CD14-positive monocyte (primary cell): ENCODE measurements at regions not wholly inside any gene's neighbourhood (a gene's known extent, or its start where the extent isn't known, plus 50 kb on each side); places are given as distances from the start of the nearest gene placed in this dataset.

Experiments used
- DNase-seq, 3 donors: peaks; one replicate each; pipeline ENCODE4 v3.0.0-alpha.2; 2011 to 2022
- H2AFZ ChIP-seq: 2 replicates; pipeline ENCODE4 v1.6.0; 2012; ENCODE audit warnings: mild to moderate bottlenecking, low read depth, low read length, inconsistent platforms; ENCODE audit not compliant: insufficient read depth, poor library complexity, severe bottlenecking
- H3K27ac ChIP-seq, 2 donors: 1 replicate in 1 of 2; 2 replicates in 1 of 2; pipeline ENCODE4 v1.5.1; 2012 to 2013; ENCODE audit warnings: low read length in 2 of 2, control low read depth in 1 of 2, inconsistent platforms in 1 of 2, low read depth in 1 of 2, mild to moderate bottlenecking in 1 of 2
- H3K27me3 ChIP-seq, 2 donors: one replicate each; pipeline versions ENCODE4 v1.6.0 to v1.6.1; 2011 to 2013; ENCODE audit warnings: low read length in 2 of 2; ENCODE audit not compliant: control insufficient read depth in 2 of 2, insufficient read depth in 2 of 2
- H3K36me3 ChIP-seq, 2 donors: replicated peaks in 1 of 2; 1 replicate in 1 of 2; 2 replicates in 1 of 2; pipeline versions ENCODE4 v1.5.1 to v1.6.1; 2012 to 2013; ENCODE audit warnings: low read length in 2 of 2, control low read depth in 1 of 2, inconsistent platforms in 1 of 2, mild to moderate bottlenecking in 1 of 2; ENCODE audit not compliant: insufficient read depth in 2 of 2, control insufficient read depth in 1 of 2
- H3K4me1 ChIP-seq, 2 donors: 1 replicate in 1 of 2; 2 replicates in 1 of 2; pipeline versions ENCODE4 v1.5.1 to v1.6.1; 2012 to 2013; ENCODE audit warnings: low read length in 2 of 2, control low read depth in 1 of 2, inconsistent platforms in 1 of 2, mild to moderate bottlenecking in 1 of 2, moderate library complexity in 1 of 2; ENCODE audit not compliant: insufficient read depth in 2 of 2, control insufficient read depth in 1 of 2
- H3K4me2 ChIP-seq: replicated peaks from 2 replicates; pipeline ENCODE3; 2012; ENCODE audit warnings: low read length, moderate library complexity, mild to moderate bottlenecking; ENCODE audit not compliant: poor library complexity, severe bottlenecking; ENCODE audit errors: extremely low read depth
- H3K4me3 ChIP-seq, 3 experiments: fragments of 200-600 bp in 1 of 3; sonication (generic) in 1 of 3; replicated peaks in 1 of 3; 1 replicate in 2 of 3; 2 replicates in 1 of 3; pipeline ENCODE4 v1.5.1; 2011 to 2013; ENCODE audit warnings: low read length in 3 of 3, mild to moderate bottlenecking in 3 of 3, control low read depth in 2 of 3, low read depth in 2 of 3, inconsistent platforms in 1 of 3, moderate library complexity in 1 of 3
- H3K79me2 ChIP-seq: 2 replicates; pipeline ENCODE4 v1.6.0; 2012; ENCODE audit warnings: mild to moderate bottlenecking, control low read depth, inconsistent platforms, low read length, moderate library complexity; ENCODE audit not compliant: insufficient read depth
- H3K9ac ChIP-seq: 2 replicates; pipeline ENCODE4 v1.6.0; 2017; ENCODE audit warnings: low read length, mild to moderate bottlenecking; ENCODE audit not compliant: insufficient read depth, poor library complexity, severe bottlenecking
- H3K9me3 ChIP-seq, 2 donors: replicated peaks in 1 of 2; 1 replicate in 1 of 2; 2 replicates in 1 of 2; pipeline versions ENCODE4 v1.5.1 to v1.6.1; 2012 to 2013; ENCODE audit warnings: low read length in 2 of 2, control low read depth in 1 of 2; ENCODE audit not compliant: control insufficient read depth in 1 of 2, insufficient read depth in 1 of 2
- H4K20me1 ChIP-seq: 2 replicates; pipeline ENCODE4 v1.6.0; 2012; ENCODE audit warnings: mild to moderate bottlenecking, low read length, control low read depth, moderate library complexity; ENCODE audit not compliant: insufficient read depth
- H3K27ac Mint-ChIP-seq, 7 donors: one replicate each; pipeline ENCODE4 v1.8.0; 2020; ENCODE audit warnings: mild to moderate bottlenecking in 7 of 7, mixed read lengths in 7 of 7, moderate library complexity in 6 of 7, inconsistent platforms in 2 of 7
- H3K27me3 Mint-ChIP-seq, 3 donors: one replicate each; pipeline ENCODE4 v1.8.0; 2021 to 2022; ENCODE audit warnings: low read depth in 3 of 3, mild to moderate bottlenecking in 3 of 3, mixed read lengths in 3 of 3, moderate library complexity in 3 of 3, inconsistent platforms in 1 of 3
- H3K36me3 Mint-ChIP-seq, 2 donors: one replicate each; pipeline ENCODE4 v1.8.0; 2020; ENCODE audit warnings: mixed read lengths in 2 of 2, inconsistent platforms in 1 of 2, mild to moderate bottlenecking in 1 of 2
- H3K4me1 Mint-ChIP-seq: one replicate; pipeline ENCODE4 v1.8.0; 2020; ENCODE audit warnings: mild to moderate bottlenecking, mixed read lengths
- H3K4me3 Mint-ChIP-seq, 2 donors: one replicate each; pipeline ENCODE4 v1.8.0; 2020; ENCODE audit warnings: mild to moderate bottlenecking in 2 of 2, mixed read lengths in 2 of 2, moderate library complexity in 1 of 2
- H3K9me3 Mint-ChIP-seq, 7 donors: one replicate each; pipeline ENCODE4 v1.8.0; 2020 to 2022; ENCODE audit warnings: mixed read lengths in 7 of 7, mild to moderate bottlenecking in 6 of 7, moderate library complexity in 6 of 7, inconsistent platforms in 2 of 7
- WGBS: methylation state at CpG from one replicate; pipeline ENCODE4 v1.1.5; 2013; ENCODE audit warnings: missing lambda C conversion rate; ENCODE audit not compliant: insufficient coverage; 5-methylcytosine and 5-hydroxymethylcytosine counted together
- intact Hi-C, 2 donors: fragments of 100-400 bp; cut with micrococcal nuclease; formaldehyde crosslinking; loops; one replicate each; pipeline versions ENCODE4 v1.15.0 to v1.15.1; 2023
- TF ChIP-seq, protein P1 (sequence below): fragments of 200-600 bp; IDR thresholded peaks from one replicate; pipeline ENCODE4 v1.8.0; 2022; ENCODE audit warnings: antibody characterized with exemption, mild to moderate bottlenecking

DNA sequence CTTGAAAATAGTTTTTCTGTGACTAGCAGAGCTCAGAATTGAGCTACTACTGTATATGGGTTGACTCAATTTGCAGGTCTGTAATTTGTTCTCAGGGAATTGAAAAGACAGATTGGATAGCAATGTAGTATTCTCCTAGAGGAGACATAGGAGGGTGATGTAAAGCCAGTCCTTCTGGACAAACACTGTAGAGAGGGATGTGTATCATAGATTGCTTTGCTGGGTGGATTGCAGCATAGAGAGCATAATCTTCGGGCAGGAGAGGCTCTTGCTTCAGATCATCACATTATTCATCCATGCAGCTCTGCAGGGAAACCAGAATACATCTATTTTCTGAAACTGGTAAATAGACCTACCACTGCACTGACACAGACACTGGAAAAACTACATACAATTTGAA is 1110.5 kb downstream of the RAPGEF2 start:
- DNase-seq = no peak
- Mint-ChIP-seq H3K9me3 (peaks cover 0 to 7% (median 2%) of the 10 kb centered on the region in 7 donors), H3K27ac (no peak overlapping the region), H3K27me3 (no peaks in the 10 kb centered on the region), H3K4me1 (no peaks in the 10 kb centered on the region), H3K4me3 (no peak overlapping the region), H3K36me3 (no peaks in the 10 kb centered on the region)
- intact Hi-C loops = no loop called here
- TF ChIP-seq, protein P1, sequence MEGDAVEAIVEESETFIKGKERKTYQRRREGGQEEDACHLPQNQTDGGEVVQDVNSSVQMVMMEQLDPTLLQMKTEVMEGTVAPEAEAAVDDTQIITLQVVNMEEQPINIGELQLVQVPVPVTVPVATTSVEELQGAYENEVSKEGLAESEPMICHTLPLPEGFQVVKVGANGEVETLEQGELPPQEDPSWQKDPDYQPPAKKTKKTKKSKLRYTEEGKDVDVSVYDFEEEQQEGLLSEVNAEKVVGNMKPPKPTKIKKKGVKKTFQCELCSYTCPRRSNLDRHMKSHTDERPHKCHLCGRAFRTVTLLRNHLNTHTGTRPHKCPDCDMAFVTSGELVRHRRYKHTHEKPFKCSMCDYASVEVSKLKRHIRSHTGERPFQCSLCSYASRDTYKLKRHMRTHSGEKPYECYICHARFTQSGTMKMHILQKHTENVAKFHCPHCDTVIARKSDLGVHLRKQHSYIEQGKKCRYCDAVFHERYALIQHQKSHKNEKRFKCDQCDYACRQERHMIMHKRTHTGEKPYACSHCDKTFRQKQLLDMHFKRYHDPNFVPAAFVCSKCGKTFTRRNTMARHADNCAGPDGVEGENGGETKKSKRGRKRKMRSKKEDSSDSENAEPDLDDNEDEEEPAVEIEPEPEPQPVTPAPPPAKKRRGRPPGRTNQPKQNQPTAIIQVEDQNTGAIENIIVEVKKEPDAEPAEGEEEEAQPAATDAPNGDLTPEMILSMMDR = no peak
- Histone ChIP-seq H3K36me3 (no peaks in the 10 kb centered on the region), H3K27me3 (no peaks in the 10 kb centered on the region), H3K79me2 (no peaks in the 10 kb centered on the region), H2AFZ (no peak overlapping the region), H3K9me3 (no peaks in the 10 kb centered on the region), H3K9ac (no peak overlapping the region), H4K20me1 (no peaks in the 10 kb centered on the region), H3K4me2 (no peak overlapping the region), H3K4me1 (no peaks in the 10 kb centered on the region), H3K4me3 (no peak overlapping the region), H3K27ac (no peak overlapping the region)
- no CpG with 5 or more reads among the region's 1 CpG for WGBS

DNA sequence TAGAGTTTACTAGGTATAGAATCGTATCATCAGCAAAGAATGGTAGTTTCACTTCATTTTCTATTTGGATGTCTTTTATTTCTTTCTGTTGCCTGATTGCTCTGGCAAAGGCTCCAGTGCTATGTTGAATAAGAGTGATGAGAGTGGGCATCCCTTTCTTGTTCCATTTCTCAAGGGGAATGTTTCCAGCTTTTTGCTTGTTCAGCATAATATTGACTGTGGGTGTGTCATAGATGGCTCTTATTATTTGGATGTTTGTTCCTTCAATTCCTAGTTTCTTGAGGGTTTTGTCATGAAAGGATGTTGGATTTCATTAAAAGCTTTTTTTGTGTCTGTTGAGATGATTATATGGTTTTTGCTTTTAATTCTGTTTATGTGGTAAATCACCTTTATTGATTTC is 1114.5 kb downstream of the RAPGEF2 start:
- TF ChIP-seq, protein P1 = no peak
- no peaks in the 10 kb centered on the region for H3K4me1 Mint-ChIP-seq
- no peak overlapping the region for H3K4me3 Mint-ChIP-seq
- Histone ChIP-seq H3K4me2 (no peak overlapping the region), H4K20me1 (no peaks in the 10 kb centered on the region), H3K4me3 (no peak overlapping the region), H2AFZ (no peak overlapping the region), H3K9me3 (peaks cover 8 to 13% of the 10 kb centered on the region in 2 donors), H3K4me1 (no peaks in the 10 kb centered on the region), H3K27ac (no peak overlapping the region), H3K9ac (no peak overlapping the region), H3K27me3 (no peaks in the 10 kb centered on the region), H3K79me2 (no peaks in the 10 kb centered on the region), H3K36me3 (no peaks in the 10 kb centered on the region)
- DNase-seq = no peak
- intact Hi-C loops = no loop called here
- no peak overlapping the region for H3K27ac Mint-ChIP-seq
- H3K27me3 Mint-ChIP-seq = no peaks in the 10 kb centered on the region
- WGBS = 100% methylated on average over 1 of the region's 1 CpG
- peaks cover 0 to 12% (median 3%) of the 10 kb centered on the region in 7 donors for H3K9me3 Mint-ChIP-seq
- no peaks in the 10 kb centered on the region for H3K36me3 Mint-ChIP-seq
